ENCODE measurements at regions not wholly inside any gene's neighbourhood (a gene's known extent, or its start where the extent isn't known, plus 50 kb on each side); places are given as distances from the start of the nearest gene placed in this dataset.

- Histone ChIP-seq H3K9me2 (replicated peaks; ENCODE audit: insufficient read depth, low read length) (no peaks in the 10 kb centered on the region), H4K20me1 (ENCODE audit: insufficient read depth, low read length) (no peaks in the 10 kb centered on the region), H3K27me3 (replicated peaks; ENCODE audit: insufficient read depth, low read length) (no peaks in the 10 kb centered on the region), H3K79me2 (ENCODE audit: low read length) (no peaks in the 10 kb centered on the region), H3K9ac (ENCODE audit: low read length) (no peak overlapping the region), H2AFZ (ENCODE audit: low read length) (no peak overlapping the region), H3K4me1 (ENCODE audit: low read length) (no peaks in the 10 kb centered on the region), H3K36me3 (replicated peaks; ENCODE audit: insufficient read depth, low read length) (no peaks in the 10 kb centered on the region), H3K4me2 (ENCODE audit: low read depth, low read length) (no peak overlapping the region), H3F3A (ENCODE audit: insufficient read depth, low read length) (no peaks in the 10 kb centered on the region), H3K9me3 (replicated peaks; ENCODE audit: insufficient read depth, low read length) (no peaks in the 10 kb centered on the region), H3K4me3 (ENCODE audit: low read length) (no peak overlapping the region), H3K27ac (ENCODE audit: low read length) (no peak overlapping the region)
- no peak for DNase-seq
- no peak for TF ChIP-seq EZH2 (optimal IDR thresholded peaks at IDR 0.05; ENCODE audit: low read depth, low read length)
- no peak for TF ChIP-seq CTCF (IDR thresholded peaks at IDR 0.05; ENCODE audit: low read length)
- no peak for TF ChIP-seq EZH2phosphoT487 (IDR thresholded peaks at IDR 0.05; ENCODE audit: low read length)
Observed at GRCh38 chr13:68347220-68347619, 1117.1 kb upstream of the PCDH9 start.

GRCh38 chr13:68345963-68346531 lies 1115.9 kb upstream of the PCDH9 start:
- Histone ChIP-seq H3K79me2 (ENCODE audit: low read length) (no peaks in the 10 kb centered on the region), H3K9me3 (replicated peaks; ENCODE audit: insufficient read depth, low read length) (no peaks in the 10 kb centered on the region), H3F3A (ENCODE audit: insufficient read depth, low read length) (no peaks in the 10 kb centered on the region), H3K27ac (ENCODE audit: low read length) (no peak overlapping the region), H2AFZ (ENCODE audit: low read length) (no peak overlapping the region), H3K9me2 (replicated peaks; ENCODE audit: insufficient read depth, low read length) (no peaks in the 10 kb centered on the region), H3K27me3 (replicated peaks; ENCODE audit: insufficient read depth, low read length) (no peaks in the 10 kb centered on the region), H4K20me1 (ENCODE audit: insufficient read depth, low read length) (no peaks in the 10 kb centered on the region), H3K9ac (ENCODE audit: low read length) (no peak overlapping the region), H3K4me1 (ENCODE audit: low read length) (no peaks in the 10 kb centered on the region), H3K4me2 (ENCODE audit: low read depth, low read length) (no peak overlapping the region), H3K36me3 (replicated peaks; ENCODE audit: insufficient read depth, low read length) (no peaks in the 10 kb centered on the region), H3K4me3 (ENCODE audit: low read length) (no peak overlapping the region)
- TF ChIP-seq EZH2phosphoT487 (IDR thresholded peaks at IDR 0.05; ENCODE audit: low read length), result no peak
- no peak for TF ChIP-seq CTCF (IDR thresholded peaks at IDR 0.05; ENCODE audit: low read length)
- no peak for TF ChIP-seq EZH2 (optimal IDR thresholded peaks at IDR 0.05; ENCODE audit: low read depth, low read length)
- no peak for DNase-seq

- no peak overlapping the region for H2AFZ ChIP-seq (ENCODE audit: low read length)
- no peak overlapping the region for H3K27ac ChIP-seq (ENCODE audit: low read length)
- H3K79me2 ChIP-seq (ENCODE audit: low read length), result no peaks in the 10 kb centered on the region
- H4K20me1 ChIP-seq (ENCODE audit: insufficient read depth, low read length), result no peaks in the 10 kb centered on the region
- no peak for DNase-seq
- no peaks in the 10 kb centered on the region for H3K36me3 ChIP-seq (replicated peaks; ENCODE audit: insufficient read depth, low read length)
- H3K4me1 ChIP-seq (ENCODE audit: low read length), result no peaks in the 10 kb centered on the region
- TF ChIP-seq EZH2phosphoT487 (IDR thresholded peaks at IDR 0.05; ENCODE audit: low read length) (no peak), EZH2 (optimal IDR thresholded peaks at IDR 0.05; ENCODE audit: low read depth, low read length) (no peak), CTCF (IDR thresholded peaks at IDR 0.05; ENCODE audit: low read length) (no peak)
- H3K4me3 ChIP-seq (ENCODE audit: low read length), result no peak overlapping the region
- H3K27me3 ChIP-seq (replicated peaks; ENCODE audit: insufficient read depth, low read length), result no peaks in the 10 kb centered on the region
- H3K9ac ChIP-seq (ENCODE audit: low read length), result no peak overlapping the region
- H3K4me2 ChIP-seq (ENCODE audit: low read depth, low read length), result no peak overlapping the region
- no peaks in the 10 kb centered on the region for H3F3A ChIP-seq (ENCODE audit: insufficient read depth, low read length)
- no peaks in the 10 kb centered on the region for H3K9me3 ChIP-seq (replicated peaks; ENCODE audit: insufficient read depth, low read length)
- no peaks in the 10 kb centered on the region for H3K9me2 ChIP-seq (replicated peaks; ENCODE audit: insufficient read depth, low read length)
Observed at GRCh38 chr13:68323124-68323523, 1093.0 kb upstream of the PCDH9 start.
